ENCODE measurements at regions not wholly inside any gene's neighbourhood (a gene's known extent, or its start where the extent isn't known, plus 50 kb on each side); places are given as distances from the start of the nearest gene placed in this dataset.

GRCh38 chr6:169991913-169992312, 240.5 kb downstream of the ERMARD start:
- no peak for TF ChIP-seq CTCF (IDR thresholded peaks at IDR 0.05)
- TF ChIP-seq POLR2A (IDR thresholded peaks at IDR 0.05): no peak
- TF ChIP-seq POLR2AphosphoS5 (IDR thresholded peaks at IDR 0.05): no peak
- TF ChIP-seq EP300 (IDR thresholded peaks at IDR 0.05): no peak
